OCI-LY7 (cell line): ENCODE measurements at regions not wholly inside any gene's neighbourhood (a gene's known extent, or its start where the extent isn't known, plus 50 kb on each side); places are given as distances from the start of the nearest gene placed in this dataset.

ENCODE experiments used
- EZH2phosphoT487 ChIP-seq: fragments of 200-600 bp; sonication (generic); IDR thresholded peaks from 2 replicates; pipeline ENCODE4 v1.6.1; 2018; ENCODE audit warnings: low read depth, borderline replicate concordance, mild to moderate bottlenecking, mixed run types, antibody characterized with exemption, low read length, moderate library complexity, mixed read lengths
- TF ChIP-seq, protein P1 (sequence below): fragments of 200-600 bp; sonication (generic); conservative IDR thresholded peaks from 2 replicates; pipeline ENCODE4 v1.5.1; 2014; ENCODE audit warnings: mild to moderate bottlenecking, antibody characterized with exemption, low read length, moderate library complexity, mixed read lengths

DNA sequence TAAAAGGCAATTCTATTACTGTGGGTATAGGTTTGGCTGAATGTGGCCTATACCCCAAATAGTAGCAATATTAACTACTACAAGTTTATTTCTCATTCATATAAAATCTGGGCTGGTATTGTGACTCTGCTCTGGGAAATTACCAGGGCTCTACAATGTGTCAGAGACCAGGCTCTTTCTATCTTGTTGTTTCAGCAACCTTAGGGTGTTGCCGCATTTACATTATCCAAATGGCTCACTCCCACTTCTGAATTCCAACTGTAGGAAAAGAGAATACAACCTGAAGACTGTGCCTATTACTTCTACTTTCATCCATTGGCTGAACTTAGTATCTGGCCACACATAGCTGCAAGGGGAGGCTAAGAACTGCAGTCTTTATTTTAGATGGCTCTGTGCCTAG is 106.7 kb upstream of the CENPW start:
- TF ChIP-seq, protein P1, sequence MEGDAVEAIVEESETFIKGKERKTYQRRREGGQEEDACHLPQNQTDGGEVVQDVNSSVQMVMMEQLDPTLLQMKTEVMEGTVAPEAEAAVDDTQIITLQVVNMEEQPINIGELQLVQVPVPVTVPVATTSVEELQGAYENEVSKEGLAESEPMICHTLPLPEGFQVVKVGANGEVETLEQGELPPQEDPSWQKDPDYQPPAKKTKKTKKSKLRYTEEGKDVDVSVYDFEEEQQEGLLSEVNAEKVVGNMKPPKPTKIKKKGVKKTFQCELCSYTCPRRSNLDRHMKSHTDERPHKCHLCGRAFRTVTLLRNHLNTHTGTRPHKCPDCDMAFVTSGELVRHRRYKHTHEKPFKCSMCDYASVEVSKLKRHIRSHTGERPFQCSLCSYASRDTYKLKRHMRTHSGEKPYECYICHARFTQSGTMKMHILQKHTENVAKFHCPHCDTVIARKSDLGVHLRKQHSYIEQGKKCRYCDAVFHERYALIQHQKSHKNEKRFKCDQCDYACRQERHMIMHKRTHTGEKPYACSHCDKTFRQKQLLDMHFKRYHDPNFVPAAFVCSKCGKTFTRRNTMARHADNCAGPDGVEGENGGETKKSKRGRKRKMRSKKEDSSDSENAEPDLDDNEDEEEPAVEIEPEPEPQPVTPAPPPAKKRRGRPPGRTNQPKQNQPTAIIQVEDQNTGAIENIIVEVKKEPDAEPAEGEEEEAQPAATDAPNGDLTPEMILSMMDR: no peak
- TF ChIP-seq EZH2phosphoT487: no peak
